ENCODE measurements at regions not wholly inside any gene's neighbourhood (a gene's known extent, or its start where the extent isn't known, plus 50 kb on each side); places are given as distances from the start of the nearest gene placed in this dataset.

- no peak for TF ChIP-seq ZBTB11 (CRISPR knock-in tag; IDR thresholded peaks at IDR 0.05)
- no peak for TF ChIP-seq SPI1 (IDR thresholded peaks at IDR 0.05; ENCODE audit: borderline replicate concordance, insufficient read depth, low read depth, low read length)
- TF ChIP-seq ZNF592 (IDR thresholded peaks at IDR 0.05), result no peak
- no peak for TF ChIP-seq CHD1 (IDR thresholded peaks at IDR 0.05; ENCODE audit: low read depth, low read length)
- no peak for TF ChIP-seq MAX (IDR thresholded peaks at IDR 0.05; ENCODE audit: low read depth, low read length)
- no peak for TF ChIP-seq E2F4 (IDR thresholded peaks at IDR 0.05; ENCODE audit: low read depth, low read length)
- TF ChIP-seq CHD4 (IDR thresholded peaks at IDR 0.05), result no peak
Observed at GRCh38 chr1:106787520-106787919, 269.0 kb upstream of the PRMT6 start (continued).

All from GM12878 (cell line).